ENCODE measurements at regions not wholly inside any gene's neighbourhood (a gene's known extent, or its start where the extent isn't known, plus 50 kb on each side); places are given as distances from the start of the nearest gene placed in this dataset.

DNA sequence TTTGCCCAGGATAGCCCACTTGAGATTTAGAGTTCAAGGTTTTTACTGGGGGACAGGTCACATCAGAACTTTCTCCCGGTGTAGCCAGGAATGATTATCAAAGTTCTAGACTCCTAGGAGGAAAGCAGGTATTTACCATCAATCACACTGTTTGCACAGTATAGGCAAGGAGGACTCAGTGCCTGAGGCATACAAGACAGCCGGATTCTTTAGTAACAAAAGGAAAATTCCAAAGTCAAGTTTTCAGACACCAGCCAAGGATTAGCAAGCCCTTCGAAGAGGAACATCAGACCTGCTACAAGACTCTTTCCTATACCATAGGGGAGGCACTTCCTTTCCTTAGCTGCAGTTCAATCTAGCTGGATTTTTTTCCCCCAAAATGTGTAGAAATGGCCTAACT, 197.8 kb upstream of the USP25 start:
- no peak for DNase-seq (ENCODE audit: low read depth, low spot score)
- no peaks in the 10 kb centered on the region for H3K9me3 ChIP-seq (ENCODE audit: low read depth, low read length)
- H3K36me3 ChIP-seq (ENCODE audit: insufficient read depth, low read length): no peaks in the 10 kb centered on the region
- H3K9ac ChIP-seq (ENCODE audit: insufficient read length): no peak overlapping the region
- no peak overlapping the region for H3K27ac ChIP-seq
- H3K4me3 ChIP-seq: no peak overlapping the region
- TF ChIP-seq POLR2AphosphoS5 (IDR thresholded peaks at IDR 0.05; ENCODE audit: borderline replicate concordance, low read depth, low read length) (no peak), EZH2 (IDR thresholded peaks at IDR 0.05) (no peak), FOXP2 (optimal IDR thresholded peaks at IDR 0.05; ENCODE audit: control extremely low read depth, extremely low read length, insufficient read depth) (no peak)

DNA sequence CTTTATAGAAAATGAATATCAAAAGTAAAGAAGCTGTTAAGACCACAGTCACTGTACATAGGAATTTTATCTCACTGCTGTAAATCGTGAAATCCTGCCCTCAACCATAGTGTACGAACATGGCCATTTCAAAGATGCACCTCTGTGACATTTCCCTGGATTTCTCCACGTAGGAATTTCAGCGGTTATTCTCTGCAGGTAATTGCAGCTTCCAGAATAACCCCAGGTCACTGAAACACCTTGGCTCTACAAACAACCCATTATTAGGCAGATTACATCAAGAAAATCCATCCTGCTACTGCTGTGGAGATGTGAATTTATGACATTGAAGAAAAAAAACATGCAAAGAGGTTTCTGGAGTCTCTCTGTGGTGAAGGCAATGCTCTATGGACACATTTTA, 196.2 kb upstream of the USP25 start:
- TF ChIP-seq FOXP2 (optimal IDR thresholded peaks at IDR 0.05; ENCODE audit: control extremely low read depth, extremely low read length, insufficient read depth) (no peak), POLR2AphosphoS5 (IDR thresholded peaks at IDR 0.05; ENCODE audit: borderline replicate concordance, low read depth, low read length) (no peak), EZH2 (IDR thresholded peaks at IDR 0.05) (no peak)
- no peak for DNase-seq (ENCODE audit: low read depth, low spot score)
- no peaks in the 10 kb centered on the region for H3K9me3 ChIP-seq (ENCODE audit: low read depth, low read length)
- no peak overlapping the region for H3K4me3 ChIP-seq
- H3K27ac ChIP-seq: no peak overlapping the region
- H3K36me3 ChIP-seq (ENCODE audit: insufficient read depth, low read length): no peaks in the 10 kb centered on the region
- H3K9ac ChIP-seq (ENCODE audit: insufficient read length): no peak overlapping the region

DNA sequence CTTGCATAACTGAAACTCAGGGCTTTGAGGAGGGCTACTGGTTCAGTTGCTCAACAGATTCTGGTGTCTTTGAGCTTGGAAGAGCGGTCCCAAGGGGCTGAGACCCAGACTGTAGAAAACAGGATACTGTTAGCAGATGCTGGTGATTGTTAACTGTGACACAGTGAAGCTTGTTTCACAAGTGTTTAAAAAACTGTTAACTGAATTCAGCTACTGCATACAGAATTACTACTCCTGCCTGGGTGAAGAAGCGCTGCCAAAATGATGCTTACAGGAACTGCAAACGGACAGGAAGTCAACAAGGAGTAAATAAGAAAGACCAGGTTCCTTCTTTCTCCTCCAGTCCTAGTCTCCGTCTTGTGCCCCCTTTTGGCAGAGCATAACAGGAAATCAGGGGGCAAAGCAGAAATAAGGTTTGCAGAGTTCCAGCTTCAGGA, 195.3 kb upstream of the USP25 start:
- TF ChIP-seq FOXP2 (optimal IDR thresholded peaks at IDR 0.05; ENCODE audit: control extremely low read depth, extremely low read length, insufficient read depth): no peak
- Histone ChIP-seq H3K27ac (no peak overlapping the region), H3K9me3 (ENCODE audit: low read depth, low read length) (no peaks in the 10 kb centered on the region), H3K36me3 (ENCODE audit: insufficient read depth, low read length) (no peaks in the 10 kb centered on the region), H3K9ac (ENCODE audit: insufficient read length) (no peak overlapping the region), H3K4me3 (no peak overlapping the region)
- DNase-seq (ENCODE audit: low read depth, low spot score): no peak

- DNase-seq (ENCODE audit: low read depth, low spot score): no peak
- Histone ChIP-seq H3K27ac (no peak overlapping the region), H3K9ac (ENCODE audit: insufficient read length) (no peak overlapping the region), H3K4me3 (no peak overlapping the region), H3K9me3 (ENCODE audit: low read depth, low read length) (no peaks in the 10 kb centered on the region), H3K36me3 (ENCODE audit: insufficient read depth, low read length) (no peaks in the 10 kb centered on the region)
- no peak for TF ChIP-seq POLR2AphosphoS5 (IDR thresholded peaks at IDR 0.05; ENCODE audit: borderline replicate concordance, low read depth, low read length)
- no peak for TF ChIP-seq FOXP2 (optimal IDR thresholded peaks at IDR 0.05; ENCODE audit: control extremely low read depth, extremely low read length, insufficient read depth)
- TF ChIP-seq EZH2 (IDR thresholded peaks at IDR 0.05): no peak
Observed at GRCh38 chr21:15539376-15539775, 190.4 kb upstream of the USP25 start.

- TF ChIP-seq POLR2AphosphoS5 (IDR thresholded peaks at IDR 0.05; ENCODE audit: borderline replicate concordance, low read depth, low read length) (no peak), EZH2 (IDR thresholded peaks at IDR 0.05) (no peak), FOXP2 (optimal IDR thresholded peaks at IDR 0.05; ENCODE audit: control extremely low read depth, extremely low read length, insufficient read depth) (no peak)
- DNase-seq (ENCODE audit: low read depth, low spot score): no peak
- H3K9ac ChIP-seq (ENCODE audit: insufficient read length): no peak overlapping the region
- H3K9me3 ChIP-seq (ENCODE audit: low read depth, low read length): no peaks in the 10 kb centered on the region
- H3K27ac ChIP-seq: no peak overlapping the region
- H3K36me3 ChIP-seq (ENCODE audit: insufficient read depth, low read length): no peaks in the 10 kb centered on the region
- H3K4me3 ChIP-seq: no peak overlapping the region
Observed at GRCh38 chr21:15543473-15543872, 186.3 kb upstream of the USP25 start.

DNA sequence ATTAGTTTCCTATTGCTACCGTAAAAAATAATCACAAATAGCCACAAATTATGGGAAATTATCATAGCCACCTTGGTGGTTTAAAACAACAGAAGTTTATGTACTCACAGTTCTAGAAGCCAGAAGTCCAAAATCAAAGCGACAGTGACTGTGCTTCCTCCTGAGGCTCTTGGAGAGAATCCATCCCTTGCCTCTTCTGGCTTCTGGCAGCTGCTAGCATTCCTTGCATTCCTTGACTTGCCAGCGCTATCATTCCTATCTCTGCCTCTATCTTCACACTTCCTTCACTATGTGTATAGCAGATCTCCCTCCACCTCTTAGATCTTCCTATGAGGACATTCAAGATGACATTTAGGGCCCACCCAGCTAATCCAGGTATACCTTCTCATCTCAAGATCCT, 180.1 kb upstream of the USP25 start:
- Histone ChIP-seq H3K4me3 (no peak overlapping the region), H3K9ac (ENCODE audit: insufficient read length) (no peak overlapping the region), H3K9me3 (ENCODE audit: low read depth, low read length) (no peaks in the 10 kb centered on the region), H3K27ac (no peak overlapping the region), H3K36me3 (ENCODE audit: insufficient read depth, low read length) (no peaks in the 10 kb centered on the region)
- no peak for TF ChIP-seq EZH2 (IDR thresholded peaks at IDR 0.05)
- TF ChIP-seq FOXP2 (optimal IDR thresholded peaks at IDR 0.05; ENCODE audit: control extremely low read depth, extremely low read length, insufficient read depth): no peak
- TF ChIP-seq POLR2AphosphoS5 (IDR thresholded peaks at IDR 0.05; ENCODE audit: borderline replicate concordance, low read depth, low read length): no peak
- no peak for DNase-seq (ENCODE audit: low read depth, low spot score)

DNA sequence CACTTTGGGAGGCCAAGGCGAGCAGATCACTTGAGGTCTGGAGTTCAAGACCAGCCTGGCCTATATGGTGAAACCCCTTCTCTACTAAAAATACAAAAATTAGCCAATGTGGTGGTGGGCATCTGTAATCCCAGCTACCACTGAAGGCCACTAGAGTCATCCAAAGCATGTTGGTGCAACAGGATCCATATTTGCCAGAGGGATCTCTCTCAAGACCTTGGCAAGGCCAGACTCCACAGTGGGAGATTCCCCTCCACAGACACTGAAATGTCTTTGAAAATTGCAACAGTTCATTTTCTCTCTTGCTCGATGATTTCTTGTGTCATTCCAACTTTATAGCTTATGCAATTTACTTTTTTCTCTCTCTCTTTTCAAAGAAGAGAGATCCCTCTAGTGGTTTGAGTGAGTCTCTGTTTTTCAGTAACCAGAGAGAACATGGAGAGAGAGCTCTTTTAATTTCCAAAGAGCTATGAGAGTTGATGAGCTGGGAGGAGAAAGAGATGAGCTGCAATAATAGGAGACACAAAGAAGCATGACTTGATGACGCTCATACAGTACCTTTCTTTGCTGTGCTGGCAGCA, 176.8 kb upstream of the USP25 start:
- Histone ChIP-seq H3K9me3 (ENCODE audit: low read depth, low read length) (no peaks in the 10 kb centered on the region), H3K9ac (ENCODE audit: insufficient read length) (no peak overlapping the region), H3K27ac (no peak overlapping the region), H3K4me3 (no peak overlapping the region), H3K36me3 (ENCODE audit: insufficient read depth, low read length) (no peaks in the 10 kb centered on the region)
- no peak for DNase-seq (ENCODE audit: low read depth, low spot score)
- no peak for TF ChIP-seq POLR2AphosphoS5 (IDR thresholded peaks at IDR 0.05; ENCODE audit: borderline replicate concordance, low read depth, low read length)
- TF ChIP-seq FOXP2 (optimal IDR thresholded peaks at IDR 0.05; ENCODE audit: control extremely low read depth, extremely low read length, insufficient read depth): no peak
- TF ChIP-seq EZH2 (IDR thresholded peaks at IDR 0.05): no peak

GRCh38 chr21:15557925-15558324, 171.9 kb upstream of the USP25 start:
- Histone ChIP-seq H3K9ac (ENCODE audit: insufficient read length) (no peak overlapping the region), H3K4me3 (no peak overlapping the region), H3K27ac (no peak overlapping the region), H3K36me3 (ENCODE audit: insufficient read depth, low read length) (no peaks in the 10 kb centered on the region), H3K9me3 (ENCODE audit: low read depth, low read length) (no peaks in the 10 kb centered on the region)
- TF ChIP-seq POLR2AphosphoS5 (IDR thresholded peaks at IDR 0.05; ENCODE audit: borderline replicate concordance, low read depth, low read length) (no peak), EZH2 (IDR thresholded peaks at IDR 0.05) (no peak), FOXP2 (optimal IDR thresholded peaks at IDR 0.05; ENCODE audit: control extremely low read depth, extremely low read length, insufficient read depth) (no peak)
- no peak for DNase-seq (ENCODE audit: low read depth, low spot score)

GRCh38 chr21:15558884-15559283, 170.9 kb upstream of the USP25 start:
- TF ChIP-seq POLR2AphosphoS5 (IDR thresholded peaks at IDR 0.05; ENCODE audit: borderline replicate concordance, low read depth, low read length): no peak
- TF ChIP-seq EZH2 (IDR thresholded peaks at IDR 0.05): no peak
- TF ChIP-seq FOXP2 (optimal IDR thresholded peaks at IDR 0.05; ENCODE audit: control extremely low read depth, extremely low read length, insufficient read depth): no peak
- no peak for DNase-seq (ENCODE audit: low read depth, low spot score)
- H3K36me3 ChIP-seq (ENCODE audit: insufficient read depth, low read length): no peaks in the 10 kb centered on the region
- no peaks in the 10 kb centered on the region for H3K9me3 ChIP-seq (ENCODE audit: low read depth, low read length)
- no peak overlapping the region for H3K9ac ChIP-seq (ENCODE audit: insufficient read length)
- no peak overlapping the region for H3K4me3 ChIP-seq
- H3K27ac ChIP-seq: no peak overlapping the region

Data from SK-N-MC (cell line).